Suprapubic skin (tissue), 4 donors: ENCODE measurements at regions not wholly inside any gene's neighbourhood (a gene's known extent, or its start where the extent isn't known, plus 50 kb on each side); places are given as distances from the start of the nearest gene placed in this dataset.

Experiments used
- DNase-seq, 2 donors: peaks; one replicate each; pipeline ENCODE4 v3.0.0-alpha.2; 2019; ENCODE audit warnings: low spot score in 2 of 2
- H3K27ac ChIP-seq: fragments of 200-600 bp; sonication (generic); one replicate; pipeline ENCODE4 v1.5.1; 2019
- H3K27me3 ChIP-seq: fragments of 200-600 bp; sonication (generic); one replicate; pipeline ENCODE4 v1.5.1; 2019
- H3K36me3 ChIP-seq: fragments of 200-600 bp; sonication (generic); one replicate; pipeline ENCODE4 v1.5.1; 2019
- H3K4me1 ChIP-seq: fragments of 200-600 bp; sonication (generic); one replicate; pipeline ENCODE4 v1.5.1; 2019
- H3K4me3 ChIP-seq: fragments of 200-600 bp; sonication (generic); one replicate; pipeline ENCODE4 v1.5.1; 2019; ENCODE audit warnings: mild to moderate bottlenecking
- H3K9me3 ChIP-seq: fragments of 200-600 bp; sonication (generic); one replicate; pipeline ENCODE4 v1.5.1; 2019
- EP300 ChIP-seq: sonication (generic); formaldehyde crosslinking; IDR thresholded peaks from one replicate; pipeline ENCODE4 v1.6.1; 2017; ENCODE audit warnings: antibody characterized with exemption
- POLR2A ChIP-seq, 2 donors: fragments of 450-650 bp; IDR thresholded peaks; one replicate each; pipeline ENCODE4 v1.6.1; 2017; ENCODE audit warnings: antibody characterized with exemption in 2 of 2, mild to moderate bottlenecking in 2 of 2, moderate library complexity in 2 of 2
- POLR2AphosphoS5 ChIP-seq, 3 donors: sonication (generic); formaldehyde crosslinking; IDR thresholded peaks; one replicate each; pipeline ENCODE4 v1.6.1; 2017; ENCODE audit warnings: antibody characterized with exemption in 3 of 3
- WGBS: methylation state at CpG from one replicate; pipeline ENCODE4 v1.1.5; 2018; 5-methylcytosine and 5-hydroxymethylcytosine counted together
- TF ChIP-seq, protein P1 (sequence below), 2 donors: fragments of 200-600 bp in 1 of 2; fragments of 450-650 bp in 1 of 2; sonication (generic) in 1 of 2; IDR thresholded peaks; one replicate each; pipeline ENCODE4 v1.5.1; 2016 to 2019; ENCODE audit warnings: antibody characterized with exemption in 2 of 2, mild to moderate bottlenecking in 1 of 2, moderate library complexity in 1 of 2

- Histone ChIP-seq H3K27ac (no peak overlapping the region), H3K36me3 (no peaks in the 10 kb centered on the region), H3K27me3 (no peaks in the 10 kb centered on the region), H3K4me3 (no peak overlapping the region), H3K4me1 (no peaks in the 10 kb centered on the region), H3K9me3 (no peaks in the 10 kb centered on the region)
- DNase-seq, result no peak
- no peak for TF ChIP-seq EP300
- TF ChIP-seq, protein P1, sequence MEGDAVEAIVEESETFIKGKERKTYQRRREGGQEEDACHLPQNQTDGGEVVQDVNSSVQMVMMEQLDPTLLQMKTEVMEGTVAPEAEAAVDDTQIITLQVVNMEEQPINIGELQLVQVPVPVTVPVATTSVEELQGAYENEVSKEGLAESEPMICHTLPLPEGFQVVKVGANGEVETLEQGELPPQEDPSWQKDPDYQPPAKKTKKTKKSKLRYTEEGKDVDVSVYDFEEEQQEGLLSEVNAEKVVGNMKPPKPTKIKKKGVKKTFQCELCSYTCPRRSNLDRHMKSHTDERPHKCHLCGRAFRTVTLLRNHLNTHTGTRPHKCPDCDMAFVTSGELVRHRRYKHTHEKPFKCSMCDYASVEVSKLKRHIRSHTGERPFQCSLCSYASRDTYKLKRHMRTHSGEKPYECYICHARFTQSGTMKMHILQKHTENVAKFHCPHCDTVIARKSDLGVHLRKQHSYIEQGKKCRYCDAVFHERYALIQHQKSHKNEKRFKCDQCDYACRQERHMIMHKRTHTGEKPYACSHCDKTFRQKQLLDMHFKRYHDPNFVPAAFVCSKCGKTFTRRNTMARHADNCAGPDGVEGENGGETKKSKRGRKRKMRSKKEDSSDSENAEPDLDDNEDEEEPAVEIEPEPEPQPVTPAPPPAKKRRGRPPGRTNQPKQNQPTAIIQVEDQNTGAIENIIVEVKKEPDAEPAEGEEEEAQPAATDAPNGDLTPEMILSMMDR (IDR thresholded peaks at IDR 0.05), result no peak
- TF ChIP-seq POLR2A (IDR thresholded peaks at IDR 0.05), result no peak
- TF ChIP-seq POLR2AphosphoS5 (IDR thresholded peaks at IDR 0.05), result no peak
- 51% methylated on average over 5 of the region's 5 CpGs for WGBS
Measured at GRCh38 chr13:91141543-91142061, 205.9 kb upstream of the MIR17HG start.

DNA sequence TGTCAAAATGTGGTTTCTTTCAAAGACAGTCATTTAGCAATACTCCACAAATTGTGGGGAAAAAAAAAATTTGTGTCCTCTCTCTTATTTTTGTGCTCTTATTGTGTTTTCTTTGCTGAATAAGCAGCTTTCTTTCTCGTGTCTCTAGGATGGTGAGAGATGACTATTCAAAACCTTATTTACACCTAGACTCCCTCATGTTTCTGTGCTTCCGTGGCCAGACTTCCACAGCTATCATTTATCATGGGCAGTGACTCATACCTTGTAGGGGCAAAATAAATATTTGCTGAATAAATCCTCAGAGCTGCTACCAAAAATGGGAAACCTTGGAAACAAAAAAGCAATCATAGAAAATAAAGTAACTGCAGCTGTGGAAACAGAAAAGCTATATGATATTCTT, 204.9 kb upstream of the MIR17HG start:
- TF ChIP-seq, protein P1 (IDR thresholded peaks at IDR 0.05), result no peak
- TF ChIP-seq POLR2AphosphoS5 (IDR thresholded peaks at IDR 0.05), result no peak
- no peak for TF ChIP-seq POLR2A (IDR thresholded peaks at IDR 0.05)
- no peak for TF ChIP-seq EP300
- DNase-seq, result no peak

DNA sequence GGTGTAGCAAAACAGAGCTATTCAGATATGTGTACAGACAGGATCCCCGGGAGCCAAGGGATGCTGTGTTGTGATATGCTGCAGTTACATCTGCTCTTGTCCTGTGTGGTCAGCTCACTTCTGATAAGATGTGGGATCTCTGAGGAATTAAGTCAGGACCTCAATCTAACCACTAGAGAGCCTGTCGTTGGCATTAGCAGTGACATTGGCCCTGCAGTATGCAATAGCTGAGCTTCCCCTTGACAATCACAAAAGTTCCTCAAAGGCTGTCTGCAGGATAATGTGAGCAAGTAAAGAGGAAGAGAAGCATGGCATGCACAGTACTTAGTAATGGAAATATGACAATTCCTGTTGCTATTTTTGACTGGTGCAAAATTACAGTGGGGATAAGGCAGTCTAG, 203.4 kb upstream of the MIR17HG start:
- no peak overlapping the region for H3K4me3 ChIP-seq
- no peaks in the 10 kb centered on the region for H3K36me3 ChIP-seq
- no peaks in the 10 kb centered on the region for H3K9me3 ChIP-seq
- TF ChIP-seq EP300, result no peak
- 63% methylated on average over 2 of the region's 2 CpGs for WGBS
- no peaks in the 10 kb centered on the region for H3K27me3 ChIP-seq
- no peaks in the 10 kb centered on the region for H3K4me1 ChIP-seq
- no peak for DNase-seq
- no peak overlapping the region for H3K27ac ChIP-seq

More for the DNA sequence above, 204.9 kb upstream of the MIR17HG start:
- H3K27me3 ChIP-seq, result no peaks in the 10 kb centered on the region
- H3K36me3 ChIP-seq, result no peaks in the 10 kb centered on the region
- WGBS, result 23% methylated on average over 2 of the region's 2 CpGs
- H3K27ac ChIP-seq, result no peak overlapping the region
- no peaks in the 10 kb centered on the region for H3K4me1 ChIP-seq
- no peak overlapping the region for H3K4me3 ChIP-seq
- no peaks in the 10 kb centered on the region for H3K9me3 ChIP-seq

GRCh38 chr13:91144486-91144885, 203.0 kb upstream of the MIR17HG start:
- TF ChIP-seq POLR2A (IDR thresholded peaks at IDR 0.05), result no peak
- TF ChIP-seq EP300, result no peak
- TF ChIP-seq, protein P1 (IDR thresholded peaks at IDR 0.05), result no peak
- TF ChIP-seq POLR2AphosphoS5 (IDR thresholded peaks at IDR 0.05), result no peak
- no peaks in the 10 kb centered on the region for H3K36me3 ChIP-seq
- H3K4me3 ChIP-seq, result no peak overlapping the region
- DNase-seq, result no peak
- WGBS, result 56% methylated on average over 2 of the region's 2 CpGs
- H3K27me3 ChIP-seq, result no peaks in the 10 kb centered on the region
- no peaks in the 10 kb centered on the region for H3K9me3 ChIP-seq
- no peaks in the 10 kb centered on the region for H3K4me1 ChIP-seq
- no peak overlapping the region for H3K27ac ChIP-seq

DNA sequence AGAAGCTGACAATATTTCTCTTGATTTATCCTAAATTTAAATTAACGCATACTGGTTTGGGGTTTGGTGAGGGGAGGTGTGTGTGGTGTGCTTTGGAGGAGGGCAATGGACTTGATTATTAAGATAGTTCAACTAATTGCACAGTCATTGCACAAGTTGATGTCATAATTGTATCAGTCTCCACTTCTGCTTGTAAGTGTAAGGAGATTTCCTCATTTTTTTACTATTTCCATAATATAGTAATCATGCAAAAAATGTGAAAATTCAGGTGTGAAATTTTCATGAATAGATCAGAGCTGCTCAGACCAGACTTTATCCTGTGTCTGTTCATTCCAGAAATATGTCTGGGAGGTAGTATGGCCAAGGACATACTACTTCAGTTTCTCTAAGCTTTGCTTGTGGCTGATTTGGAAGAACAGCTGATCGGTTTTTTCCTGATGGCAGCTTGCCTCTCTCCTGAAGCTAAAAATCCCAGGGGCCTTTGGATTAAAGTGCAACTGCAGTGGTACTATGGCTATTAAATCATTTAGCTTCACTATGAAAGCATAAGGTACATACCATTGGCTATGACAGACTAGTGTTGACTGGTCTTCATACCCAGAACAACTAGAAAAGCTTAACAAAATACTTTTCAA, 201.8 kb upstream of the MIR17HG start:
- 89% methylated on average over 2 of the region's 2 CpGs for WGBS
- TF ChIP-seq POLR2AphosphoS5 (IDR thresholded peaks at IDR 0.05), result no peak
- TF ChIP-seq EP300, result no peak
- TF ChIP-seq, protein P1 (IDR thresholded peaks at IDR 0.05), result no peak
- TF ChIP-seq POLR2A (IDR thresholded peaks at IDR 0.05), result no peak
- Histone ChIP-seq H3K27ac (no peak overlapping the region), H3K4me3 (no peak overlapping the region), H3K36me3 (no peaks in the 10 kb centered on the region), H3K9me3 (no peaks in the 10 kb centered on the region), H3K27me3 (no peaks in the 10 kb centered on the region), H3K4me1 (no peaks in the 10 kb centered on the region)
- no peak for DNase-seq
